ENCODE measurements at regions not wholly inside any gene's neighbourhood (a gene's known extent, or its start where the extent isn't known, plus 50 kb on each side); places are given as distances from the start of the nearest gene placed in this dataset.
A peak's percentile ranks its signal among the peaks of the same experiment; 100 is the strongest.

GRCh38 chr10:8378198-8378983 is 323.9 kb downstream of the GATA3 start:
- no peaks in the 10 kb centered on the region for H4K20me1 ChIP-seq (replicated peaks; ENCODE audit: control insufficient read depth, extremely low read depth, insufficient read depth, low read length)

More at GRCh38 chr10:8378198-8378983, 323.9 kb downstream of the GATA3 start:
- peaks cover 0 to 2% of the 10 kb centered on the region in 2 experiments for H3K27me3 ChIP-seq (ENCODE audit: control insufficient read depth in 2 of 2, insufficient read depth in 2 of 2, low read length in 2 of 2)
- peak; percentile 40 for DNase-seq (ENCODE audit: low read depth, low spot score)
- intact Hi-C loops (cut with micrococcal nuclease) (loop anchor here (5.0 kb wide), 1 partner anchor 326 kb away; the partner anchor contains the start of gene GATA3), dilution Hi-C loops (cut with MboI; ENCODE audit: extremely low pct_ligation_motif_present, low sequenced_read_pairs) (no loop called here)
- peaks cover 27% of the 10 kb centered on the region for H3K4me1 ChIP-seq (ENCODE audit: control insufficient read depth, extremely low read depth, insufficient read depth, low read length)
- H3K4me2 ChIP-seq (ENCODE audit: insufficient read depth, low read length) = peak overlapping the region; percentile 92
- FAIRE-seq = peak; percentile 44
- no peaks in the 10 kb centered on the region for H3K36me3 ChIP-seq (ENCODE audit: control insufficient read depth in 2 of 2, extremely low read depth in 1 of 2, insufficient read depth in 2 of 2, low read length in 2 of 2)
- ChIA-PET POLR2A (no interaction called here), CTCF (interaction anchor here (2.3 kb wide), 1 partner anchor 11 kb away, joined by 9 read pairs; no protein-coding TSS in a partner anchor)
- peak overlapping the region in 2 of 3 experiments; percentile 39 to 42 for H3K4me3 ChIP-seq (replicated peaks in 1 of 3; ENCODE audit: insufficient read depth in 1 of 3, low read depth in 1 of 3, low read length in 3 of 3)
- H3K79me2 ChIP-seq (ENCODE audit: control insufficient read depth, insufficient read depth, low read length) = no peaks in the 10 kb centered on the region
- no peak overlapping the region for H3K9ac ChIP-seq (replicated peaks; ENCODE audit: extremely low read depth, insufficient read depth, low read length)
- no peak for TF ChIP-seq EZH2 (IDR thresholded peaks at IDR 0.05; ENCODE audit: borderline replicate concordance, low read depth, low read length, severe bottlenecking)
- TF ChIP-seq FOS (IDR thresholded peaks at IDR 0.05; ENCODE audit: borderline replicate concordance, insufficient read depth, low read length) = no peak
- TF ChIP-seq GATA2 (IDR thresholded peaks at IDR 0.05; ENCODE audit: insufficient read depth, insufficient read length, low read depth, low read length) = no peak
- TF ChIP-seq POLR2AphosphoS5 (IDR thresholded peaks at IDR 0.05; ENCODE audit: insufficient read depth, low read depth, low read length) = no peak
- no peak for TF ChIP-seq MAX (IDR thresholded peaks at IDR 0.05; ENCODE audit: insufficient read depth, insufficient read length)
- TF ChIP-seq MYC (IDR thresholded peaks at IDR 0.05; ENCODE audit: low read depth, low read length) = no peak
- no peak for TF ChIP-seq JUN (IDR thresholded peaks at IDR 0.05; ENCODE audit: borderline replicate concordance, insufficient read depth, insufficient read length, low read depth)
- TF ChIP-seq POLR2A (IDR thresholded peaks at IDR 0.05; ENCODE audit: low read depth, low read length) = no peak
- TF ChIP-seq CTCF (IDR thresholded peaks at IDR 0.05; ENCODE audit: extremely low read depth in 1 of 2, insufficient read depth in 1 of 2, low read depth in 1 of 2, low read length in 2 of 2) = no peak
- H3K9me3 ChIP-seq (replicated peaks; ENCODE audit: control insufficient read depth, insufficient read depth, low read length) = no peaks in the 10 kb centered on the region
- H3K27ac ChIP-seq (ENCODE audit: insufficient read depth, low read depth, low read length) = no peak overlapping the region
- H3K9me1 ChIP-seq (replicated peaks; ENCODE audit: control insufficient read depth, extremely low read depth, insufficient read depth, low read length) = no peaks in the 10 kb centered on the region
- no TSS peak for BruUV-seq (replicated peaks)
- peak overlapping the region; percentile 97 for H2AFZ ChIP-seq (ENCODE audit: low read depth, low read length)

Data from endothelial cell of umbilical vein (primary cell).